NB4 (cell line): ENCODE measurements at regions not wholly inside any gene's neighbourhood (a gene's known extent, or its start where the extent isn't known, plus 50 kb on each side); places are given as distances from the start of the nearest gene placed in this dataset.

ENCODE experiments used
- POLR2A ChIP-seq: IDR thresholded peaks from 2 replicates; pipeline ENCODE4 v1.6.1; 2011; ENCODE audit warnings: mild to moderate bottlenecking; ENCODE audit not compliant: insufficient read length; ENCODE audit errors: extremely low read depth
- TF ChIP-seq, protein P1 (sequence below): IDR thresholded peaks from one replicate; pipeline ENCODE4 v1.5.1; 2012; ENCODE audit warnings: low read depth, low read length

- TF ChIP-seq, protein P1, sequence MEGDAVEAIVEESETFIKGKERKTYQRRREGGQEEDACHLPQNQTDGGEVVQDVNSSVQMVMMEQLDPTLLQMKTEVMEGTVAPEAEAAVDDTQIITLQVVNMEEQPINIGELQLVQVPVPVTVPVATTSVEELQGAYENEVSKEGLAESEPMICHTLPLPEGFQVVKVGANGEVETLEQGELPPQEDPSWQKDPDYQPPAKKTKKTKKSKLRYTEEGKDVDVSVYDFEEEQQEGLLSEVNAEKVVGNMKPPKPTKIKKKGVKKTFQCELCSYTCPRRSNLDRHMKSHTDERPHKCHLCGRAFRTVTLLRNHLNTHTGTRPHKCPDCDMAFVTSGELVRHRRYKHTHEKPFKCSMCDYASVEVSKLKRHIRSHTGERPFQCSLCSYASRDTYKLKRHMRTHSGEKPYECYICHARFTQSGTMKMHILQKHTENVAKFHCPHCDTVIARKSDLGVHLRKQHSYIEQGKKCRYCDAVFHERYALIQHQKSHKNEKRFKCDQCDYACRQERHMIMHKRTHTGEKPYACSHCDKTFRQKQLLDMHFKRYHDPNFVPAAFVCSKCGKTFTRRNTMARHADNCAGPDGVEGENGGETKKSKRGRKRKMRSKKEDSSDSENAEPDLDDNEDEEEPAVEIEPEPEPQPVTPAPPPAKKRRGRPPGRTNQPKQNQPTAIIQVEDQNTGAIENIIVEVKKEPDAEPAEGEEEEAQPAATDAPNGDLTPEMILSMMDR: no peak
- no peak for TF ChIP-seq POLR2A
Measured at GRCh38 chr13:44730099-44730498, 154.0 kb upstream of the TSC22D1 start.
